GF-D8 (cell line): ENCODE measurements at regions not wholly inside any gene's neighbourhood (a gene's known extent, or its start where the extent isn't known, plus 50 kb on each side); places are given as distances from the start of the nearest gene placed in this dataset.
"Not testable (repeated sequence)": the region's sequence is repeated elsewhere in the genome, so short reads cannot be mapped to it uniquely, and the experiment has no call there.

Experiments used
- DNase-seq: peaks from one replicate; lab custom pipeline; 2025; lab: John Stamatoyannopoulos, UW

DNA sequence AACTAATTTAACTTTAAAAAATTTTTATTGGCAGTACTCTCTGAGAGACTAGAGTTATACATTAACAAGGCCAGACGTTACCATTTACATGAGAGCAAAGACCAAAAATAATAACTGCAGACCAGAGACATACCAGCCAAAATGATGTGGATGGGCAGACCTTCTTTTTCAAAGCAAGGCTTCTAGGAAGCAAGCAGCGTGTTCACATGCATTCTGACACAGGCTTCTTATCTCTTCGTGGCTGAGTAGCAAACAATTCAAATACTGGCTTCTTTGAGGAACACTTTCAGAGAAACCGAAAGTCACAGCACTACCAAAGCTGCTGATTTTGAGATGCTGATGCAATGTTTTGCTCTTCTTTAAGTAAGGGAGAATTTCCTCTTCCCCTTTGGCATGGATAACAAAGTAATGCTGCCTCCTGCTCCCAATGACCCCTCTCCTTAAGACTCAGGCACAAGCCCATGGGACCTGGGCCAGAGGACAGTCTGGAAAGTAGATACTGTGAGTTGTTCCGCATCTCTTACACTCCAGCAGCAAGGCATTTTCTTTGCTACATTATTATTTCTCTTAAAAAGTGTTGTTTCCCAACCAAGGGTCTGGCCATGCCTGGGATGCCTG, 181.9 kb downstream of the MREG start:
- no peak for DNase-seq

DNA sequence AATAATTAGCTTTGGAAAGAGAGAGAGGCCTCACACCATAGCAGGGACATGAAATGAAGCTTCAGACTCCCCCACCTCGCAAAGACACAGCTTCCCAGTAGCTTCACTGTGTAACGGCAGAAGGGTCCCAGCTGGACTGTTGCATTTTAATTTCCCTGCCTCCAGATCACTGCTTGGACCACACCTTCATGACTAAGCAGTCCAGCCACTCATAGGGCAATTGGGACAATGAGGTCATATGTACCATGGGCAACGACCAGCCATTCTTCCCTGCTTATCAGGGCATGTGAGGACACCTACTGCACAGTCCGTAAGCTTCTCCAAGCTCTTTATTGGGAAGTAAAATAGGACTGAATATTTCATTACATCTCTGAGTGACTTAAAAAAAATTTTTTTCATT, 183.0 kb downstream of the MREG start:
- no peak for DNase-seq

DNA sequence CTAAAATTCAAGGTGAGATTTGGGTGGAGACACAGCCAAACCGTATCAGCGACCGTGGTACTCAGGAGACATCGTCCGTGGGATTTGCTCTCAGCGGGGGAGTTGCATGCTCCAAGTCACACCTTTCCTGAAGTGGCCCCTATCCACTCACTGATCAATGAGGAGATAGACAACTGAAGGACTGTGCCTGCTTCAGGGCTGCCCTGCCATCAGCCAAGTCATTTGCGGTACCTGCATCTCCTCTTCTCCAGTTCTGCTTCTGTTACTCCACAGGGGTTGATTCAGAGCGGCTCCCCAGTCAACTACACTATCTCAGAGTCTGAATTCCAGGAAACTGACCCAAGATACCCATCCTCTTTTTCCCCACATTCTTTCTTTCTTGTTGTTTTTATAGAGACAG, 184.1 kb downstream of the MREG start:
- DNase-seq, result no peak

DNA sequence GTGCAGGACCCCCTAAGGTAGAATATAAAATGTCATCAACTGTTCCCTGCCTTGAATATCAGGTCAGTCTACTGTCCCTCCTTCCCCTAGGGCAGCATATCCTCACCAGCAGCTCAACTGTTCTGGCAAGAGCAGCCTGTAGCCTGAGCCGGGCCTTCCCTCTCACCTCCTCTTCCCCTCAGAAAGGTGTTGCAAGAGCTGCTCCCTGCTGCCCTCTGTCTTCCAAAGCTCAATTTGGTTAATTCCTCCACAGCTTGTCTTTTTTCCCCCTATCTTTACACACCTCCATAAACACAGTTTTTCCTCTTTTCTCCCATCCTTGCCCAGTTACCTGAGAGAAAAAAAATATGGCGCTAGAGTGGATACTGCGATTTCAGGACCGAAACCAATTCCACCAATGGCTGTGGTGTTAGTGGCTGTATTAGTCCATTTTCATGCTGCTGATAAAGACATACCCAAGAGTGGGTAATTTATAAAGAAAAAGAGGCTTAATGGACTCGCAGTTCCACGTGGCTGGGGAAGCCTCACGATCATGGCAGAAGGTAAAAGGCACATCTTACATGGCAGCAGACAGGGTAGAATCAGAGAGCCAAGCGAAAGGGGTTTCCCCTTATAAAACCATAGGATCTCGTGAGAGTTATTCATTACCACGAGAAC, 184.7 kb downstream of the MREG start:
- DNase-seq, result no peak

DNA sequence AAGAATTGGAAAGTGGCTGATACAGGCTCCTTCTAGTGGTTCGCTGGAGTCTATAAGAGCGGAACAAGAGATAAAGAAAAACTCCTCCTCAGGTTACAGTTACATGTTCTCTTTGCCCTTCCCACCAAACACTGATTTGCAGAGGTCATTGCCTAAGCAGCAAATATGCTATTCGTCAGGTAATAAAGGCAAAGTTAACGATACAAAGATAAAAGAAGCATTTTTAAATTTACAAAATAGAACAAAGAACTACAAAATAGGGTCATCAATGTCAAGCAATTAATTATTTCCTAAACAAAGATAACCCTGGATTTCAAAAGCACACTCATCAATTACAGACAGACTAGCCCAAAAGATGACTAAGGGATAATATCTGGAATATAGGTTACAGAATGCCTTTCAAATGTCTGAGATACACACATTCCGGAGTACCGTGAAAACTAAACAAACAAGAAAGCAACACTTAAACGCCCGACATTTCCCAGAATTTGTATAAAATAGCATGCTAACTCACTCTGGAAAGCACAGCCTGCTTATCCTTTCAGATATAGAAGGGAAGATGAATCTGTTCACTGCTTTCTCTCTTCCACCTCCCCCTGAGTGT, 186.4 kb downstream of the MREG start:
- DNase-seq, result no peak

DNA sequence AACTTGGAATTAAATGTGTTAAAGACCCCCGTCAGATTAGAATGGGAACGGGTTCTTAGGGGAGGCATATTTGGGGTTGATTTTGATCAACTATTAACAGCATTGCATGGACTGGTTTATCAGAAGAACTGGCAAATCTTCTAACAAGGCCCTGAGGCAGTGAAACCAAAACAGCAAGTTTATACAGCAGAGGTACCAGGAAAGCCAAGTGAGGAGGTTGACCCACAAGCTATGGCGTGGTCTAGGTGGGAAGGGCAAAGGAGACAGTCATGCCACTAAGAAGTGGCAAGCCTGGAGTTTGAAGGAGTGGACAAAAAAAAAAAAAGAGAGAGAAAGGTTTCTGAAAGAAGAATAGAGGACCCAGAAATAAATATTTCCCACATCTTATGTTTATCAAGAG, 187.0 kb downstream of the MREG start:
- DNase-seq, result no peak

DNA sequence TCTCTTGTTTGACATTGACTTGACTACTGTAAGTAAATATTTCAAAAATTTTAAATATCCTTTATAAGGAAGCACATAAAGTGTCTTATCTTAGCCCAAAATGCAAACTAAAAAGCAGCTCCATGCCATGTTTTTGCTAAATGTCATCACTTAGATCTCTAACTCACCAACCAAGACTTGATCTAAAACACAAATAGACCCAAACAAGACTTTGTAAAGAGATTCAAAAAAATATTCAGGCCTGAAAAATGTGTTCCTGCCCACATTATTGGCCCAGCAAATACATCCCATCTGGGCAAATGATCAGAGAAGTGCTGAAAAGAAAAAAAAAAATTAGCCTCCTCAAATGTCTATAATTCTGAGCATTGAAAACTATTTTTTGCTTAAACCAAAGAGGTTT, 187.6 kb downstream of the MREG start:
- DNase-seq, result no peak

DNA sequence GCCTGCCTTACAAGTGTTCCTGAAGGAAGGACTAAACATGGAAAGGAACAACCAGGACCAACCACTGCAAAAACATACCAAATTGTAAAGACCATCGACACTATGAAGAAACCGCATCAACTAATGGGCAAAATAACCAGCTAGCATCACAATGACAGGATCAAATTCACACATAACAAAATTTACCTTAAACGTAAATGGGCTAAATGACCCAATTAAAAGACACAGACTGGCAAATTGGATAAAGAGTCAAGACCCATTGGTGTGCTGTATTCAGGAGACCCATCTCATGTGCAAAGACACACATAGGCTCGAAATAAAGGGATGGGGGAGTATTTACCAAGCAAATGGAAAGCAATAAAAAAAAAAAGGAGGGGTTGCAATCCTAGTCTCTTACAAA, 192.1 kb downstream of the MREG start:
- DNase-seq, result not testable (repeated sequence)

DNA sequence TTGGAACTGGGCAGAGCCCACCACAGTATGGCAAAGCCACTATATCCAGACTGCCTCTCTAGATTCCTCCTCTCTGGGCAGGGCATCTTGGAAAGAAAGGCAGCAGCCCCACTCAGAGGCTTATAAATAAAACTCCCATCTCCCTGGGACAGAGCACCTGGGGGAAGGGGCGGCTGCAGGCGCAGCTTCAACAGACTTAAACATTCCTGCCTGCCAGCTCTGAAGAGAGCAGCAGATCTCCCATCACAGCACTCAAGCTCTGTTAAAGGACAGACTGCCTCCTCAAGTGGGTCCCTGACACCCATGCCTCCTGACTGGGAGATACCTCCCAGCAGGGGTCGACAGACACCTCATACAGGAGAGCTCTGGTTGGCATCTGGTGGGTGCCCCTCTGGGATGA, 193.6 kb downstream of the MREG start:
- DNase-seq, result not testable (repeated sequence)

DNA sequence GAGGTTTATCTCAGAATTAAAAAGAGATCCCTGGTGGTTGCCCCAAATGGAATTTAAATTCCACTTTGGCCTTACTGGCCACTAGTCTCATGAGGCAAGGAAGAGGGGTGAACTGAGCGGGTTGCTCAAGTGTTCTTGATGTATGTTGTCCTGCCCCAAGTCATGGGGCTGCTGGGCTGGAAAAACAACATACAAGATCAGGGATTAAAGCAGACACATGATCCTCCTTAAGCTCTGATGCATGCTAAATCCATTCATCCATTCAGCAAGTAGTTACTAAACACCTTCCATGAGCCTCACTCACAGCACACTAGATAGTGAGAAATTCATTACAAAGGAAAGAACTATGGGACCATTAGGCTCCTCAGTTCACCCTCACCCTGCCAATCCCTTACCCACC, 196.3 kb downstream of the MREG start:
- DNase-seq, result no peak

DNA sequence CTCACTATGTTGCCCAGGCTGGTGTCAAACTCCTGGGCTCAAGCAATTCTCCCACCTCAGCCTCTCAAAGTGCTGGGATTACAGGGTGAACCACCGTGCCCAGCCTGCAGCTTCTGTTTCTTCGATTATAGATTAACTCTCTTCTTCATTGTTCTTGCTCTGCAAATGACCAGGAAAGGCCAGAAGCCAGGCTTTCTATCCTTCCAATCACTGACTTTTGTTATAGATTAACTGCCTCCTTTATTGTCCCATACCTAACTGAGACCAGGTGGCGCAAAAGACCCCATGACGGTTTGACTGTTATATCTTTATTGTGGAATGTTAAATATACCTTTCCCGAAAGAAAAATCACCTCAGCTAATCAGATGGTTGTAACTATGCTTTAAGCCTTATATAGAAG, 196.9 kb downstream of the MREG start:
- DNase-seq, result no peak

DNA sequence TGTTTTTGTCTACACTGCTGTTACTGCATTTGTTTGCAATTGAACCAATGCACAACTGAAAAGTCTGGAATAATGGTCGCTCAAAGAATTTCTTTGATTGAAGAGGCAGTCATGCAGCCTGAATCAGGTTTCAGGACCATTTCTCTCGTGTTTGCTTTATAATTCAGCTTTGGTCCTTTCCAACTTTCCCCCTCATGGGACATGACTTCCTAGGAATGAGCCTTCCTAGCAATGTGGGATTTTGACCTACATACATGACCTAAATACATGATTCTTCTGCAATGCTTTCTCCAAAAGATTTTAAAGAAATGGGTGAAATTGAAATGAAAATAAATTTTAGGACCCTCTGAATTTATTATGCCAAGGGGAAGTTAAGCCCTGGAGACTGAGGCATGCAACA, 197.4 kb downstream of the MREG start:
- DNase-seq, result no peak

DNA sequence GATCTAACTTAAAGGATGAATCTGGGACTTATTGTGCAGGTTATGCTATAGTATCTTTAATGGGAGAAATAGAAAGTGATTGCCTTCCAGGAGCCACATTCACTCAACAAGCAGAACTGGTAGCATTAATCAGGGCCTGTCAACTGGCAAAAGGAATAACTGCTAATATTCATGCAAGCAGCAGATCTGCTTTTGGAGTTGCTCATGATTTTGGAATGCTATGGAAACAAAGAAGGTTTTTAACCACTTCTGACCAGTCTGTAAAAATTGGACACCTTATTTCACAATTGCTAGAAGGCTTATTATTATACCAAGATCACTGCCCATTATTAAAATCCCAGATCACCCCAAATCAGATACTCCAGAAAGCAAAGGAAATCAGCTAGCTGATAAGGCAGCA, 200.4 kb downstream of the MREG start:
- DNase-seq, result no peak

DNA sequence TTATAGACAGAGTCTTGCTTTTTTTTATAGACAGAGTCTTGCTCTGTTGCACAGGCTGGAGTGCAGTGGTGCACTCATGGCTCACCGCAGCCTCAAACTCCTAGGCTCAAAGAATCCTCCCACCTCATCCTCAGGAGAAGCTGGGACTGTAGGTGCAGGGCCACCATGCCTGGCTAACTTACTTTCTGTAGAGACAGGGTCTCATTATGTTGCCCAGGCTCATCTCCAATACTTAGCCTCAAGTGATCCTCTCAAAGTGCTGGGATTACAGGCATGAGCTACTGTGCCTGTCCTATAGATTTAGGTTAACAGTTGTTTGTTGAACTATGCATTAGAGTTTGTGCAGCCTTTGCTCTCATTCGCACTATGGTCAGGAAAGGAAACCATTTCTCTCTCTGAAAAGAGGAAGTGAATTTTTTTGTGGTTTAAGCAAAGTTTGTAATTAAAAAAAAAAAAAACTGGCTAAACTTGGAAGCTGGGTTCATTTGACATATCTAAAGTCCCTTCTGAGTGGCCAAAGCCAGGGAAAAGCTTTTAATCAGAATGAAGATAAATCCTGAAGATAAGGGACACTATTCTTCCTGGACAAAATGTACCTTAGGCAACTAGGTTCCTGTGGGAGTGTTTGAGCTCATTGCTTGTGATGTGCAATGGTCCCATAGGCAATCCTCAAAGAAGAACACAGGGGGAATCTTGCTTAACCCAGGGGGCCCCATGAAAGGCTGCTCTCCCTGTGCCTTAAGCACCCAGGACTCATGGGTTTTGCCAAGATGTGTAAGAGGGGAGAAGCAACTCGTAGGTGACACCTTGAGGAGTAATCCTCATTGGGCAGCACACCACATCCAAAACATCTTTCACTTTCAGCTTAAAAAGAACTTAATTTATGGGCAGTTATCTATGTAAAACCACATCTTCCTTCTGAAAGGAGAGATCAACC, 201.7 kb downstream of the MREG start:
- peak; percentile 54 for DNase-seq

DNA sequence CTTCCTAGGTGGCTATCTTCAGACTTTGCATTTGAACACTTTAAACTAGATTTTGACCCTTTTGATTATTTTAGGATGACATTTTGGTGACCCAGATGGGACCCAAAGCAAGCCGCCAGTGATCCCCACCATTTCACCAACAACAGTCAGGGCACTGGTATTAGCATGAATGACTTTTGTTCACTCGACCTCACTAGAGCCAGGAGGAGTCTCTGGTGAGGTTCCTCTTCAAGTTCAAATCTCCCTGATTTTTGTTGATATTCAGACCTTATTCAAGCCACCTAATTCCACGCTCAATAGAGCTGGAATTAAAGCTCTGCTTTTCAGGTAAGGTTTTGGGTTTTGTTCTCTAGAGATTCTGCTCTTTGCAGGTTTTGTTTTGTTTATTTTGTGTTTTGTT, 202.3 kb downstream of the MREG start:
- DNase-seq, result no peak

DNA sequence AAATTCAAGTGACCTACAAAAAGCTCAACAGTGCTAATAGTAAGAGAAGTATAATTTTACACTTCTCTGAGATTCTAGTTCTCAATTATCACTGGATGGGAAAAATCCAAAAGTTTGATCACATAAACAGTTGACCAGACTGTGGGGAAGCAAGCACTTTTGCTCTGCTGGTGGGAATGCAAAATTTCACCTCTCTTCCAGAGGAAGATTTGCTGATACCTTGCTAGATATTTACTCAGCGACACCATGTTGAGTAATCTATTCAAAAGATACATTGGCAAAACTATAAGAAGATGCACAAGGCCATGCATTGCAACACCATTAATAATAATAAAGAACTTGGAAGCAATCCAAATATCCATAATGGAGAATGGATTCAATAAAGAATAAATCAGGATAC, 204.4 kb downstream of the MREG start:
- DNase-seq, result no peak

DNA sequence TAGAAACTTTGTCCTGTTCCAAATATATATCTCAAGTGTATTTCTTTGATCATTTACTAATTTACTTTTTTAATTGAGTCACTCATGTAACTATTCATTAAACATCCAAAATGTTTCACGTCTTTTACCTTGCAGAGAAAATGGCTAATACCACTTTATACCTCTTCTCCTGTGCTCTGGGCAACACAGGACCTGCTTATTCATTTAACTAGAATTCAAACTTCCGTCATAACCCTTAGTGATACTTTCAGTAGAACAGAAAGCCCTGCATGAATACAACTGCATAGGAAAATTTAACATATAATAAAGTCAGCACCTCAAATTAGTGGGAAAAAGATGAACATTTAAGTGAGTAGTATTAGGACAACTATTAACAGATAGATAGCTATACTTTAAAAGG, 205.2 kb downstream of the MREG start:
- no peak for DNase-seq

DNA sequence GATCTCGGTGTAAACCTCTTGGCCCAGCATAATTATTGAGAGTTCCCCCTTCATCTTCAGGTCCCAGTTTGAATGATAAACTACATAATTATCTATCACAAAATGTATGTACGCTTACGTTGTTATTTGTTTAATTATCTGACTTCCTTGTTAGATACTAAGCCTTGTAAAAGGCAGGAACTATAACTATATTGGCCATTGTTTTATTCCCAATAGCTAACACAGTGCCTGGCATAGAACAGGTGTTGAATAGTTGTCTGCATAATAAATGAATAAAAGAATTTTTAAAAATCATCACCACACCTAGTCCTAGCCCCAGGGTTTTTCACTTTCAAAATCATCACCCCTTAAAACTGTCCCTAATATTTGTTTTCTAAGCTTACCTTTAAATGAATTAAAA, 207.9 kb downstream of the MREG start:
- DNase-seq, result no peak

DNA sequence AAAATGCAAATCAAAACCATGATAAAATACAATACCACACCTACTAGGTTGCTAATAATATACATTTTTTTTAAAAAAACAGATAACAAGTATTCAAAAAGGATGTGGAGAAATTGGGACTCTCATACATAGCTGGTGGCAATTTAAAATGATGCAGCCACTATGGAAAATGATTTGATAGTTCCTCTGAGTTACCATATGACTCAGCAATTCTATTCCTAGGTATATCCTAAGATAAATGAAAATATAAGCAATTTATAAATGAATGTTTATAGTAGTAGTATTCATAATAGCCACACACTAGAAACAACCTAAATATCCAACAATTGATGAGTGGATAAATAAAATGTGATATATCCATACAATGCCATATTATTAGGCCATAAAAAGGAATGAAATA, 210.2 kb downstream of the MREG start:
- DNase-seq, result no peak

DNA sequence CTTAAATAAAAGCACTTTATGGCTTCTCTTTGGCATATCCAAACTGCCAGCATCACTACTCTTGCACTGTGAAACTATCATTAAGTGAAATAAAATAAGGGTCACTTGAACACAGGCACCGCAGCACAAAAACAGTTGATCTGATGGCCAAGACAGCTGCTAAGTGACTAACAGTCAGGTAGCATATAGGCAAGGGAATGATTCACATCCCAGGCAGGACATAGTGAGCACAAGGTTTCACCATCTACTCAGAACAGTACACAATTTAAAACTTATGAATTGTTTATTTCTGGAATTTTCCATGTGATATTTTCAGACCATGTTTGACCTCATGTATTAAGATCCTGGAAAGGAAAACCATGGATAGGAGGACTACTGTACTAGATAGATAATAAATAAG, 214.2 kb downstream of the MREG start:
- no peak for DNase-seq

DNA sequence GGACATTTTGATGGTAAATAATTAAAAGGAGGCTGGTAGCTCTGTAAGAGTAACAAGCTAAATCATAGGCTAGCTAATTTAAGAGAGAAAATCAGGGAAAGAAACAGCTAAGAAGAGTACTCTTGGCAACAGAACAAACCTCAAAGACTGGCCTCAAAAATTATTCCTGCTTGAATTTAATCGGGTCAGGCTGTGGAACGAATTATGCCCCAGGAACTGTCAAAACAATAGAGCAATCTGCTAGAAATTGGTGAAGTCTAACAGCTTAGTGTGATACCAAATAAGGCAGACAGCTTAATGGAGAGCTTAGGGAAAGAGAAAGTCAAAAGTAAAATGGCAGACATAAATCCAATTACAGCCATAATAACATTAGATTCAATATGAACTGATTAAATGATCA, 215.7 kb downstream of the MREG start:
- no peak for DNase-seq

DNA sequence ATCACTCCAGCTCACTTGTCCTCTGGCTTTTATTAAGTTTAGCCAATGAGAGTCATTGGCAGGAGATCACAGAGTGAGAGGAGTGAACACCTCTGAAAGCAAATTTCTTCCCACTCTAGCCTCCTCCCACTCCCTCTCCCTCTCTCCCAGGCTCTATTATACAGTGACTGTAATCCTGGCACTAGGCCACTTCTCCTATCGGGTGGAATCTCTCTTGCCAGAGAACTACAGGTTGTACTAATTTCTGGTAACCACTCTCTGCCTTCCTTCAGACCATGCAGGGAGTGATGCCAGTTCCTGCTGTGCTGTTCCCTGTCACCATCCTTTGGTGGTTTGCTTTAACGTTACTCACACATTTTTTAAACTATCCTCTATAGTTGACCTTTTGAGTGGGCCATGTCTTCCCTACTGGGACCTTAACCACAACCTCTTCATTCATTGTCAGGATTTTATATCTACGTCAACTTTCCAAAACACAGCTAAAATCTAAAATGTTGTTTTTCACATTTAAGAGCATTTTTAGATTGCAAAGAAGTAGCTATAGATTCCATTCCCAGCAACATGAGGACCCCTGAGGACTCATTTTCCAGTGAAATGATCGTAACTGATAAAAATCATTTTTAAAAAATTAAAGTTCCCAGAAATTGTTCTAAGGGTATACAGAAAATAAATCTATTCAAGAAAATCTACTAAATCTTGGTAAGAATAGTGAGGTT, 217.1 kb downstream of the MREG start:
- DNase-seq, result peak; percentile 0
